CD4-positive, alpha-beta T cell treated with Interleukin-4 for 1 hour (primary cell): ENCODE measurements at regions not wholly inside any gene's neighbourhood (a gene's known extent, or its start where the extent isn't known, plus 50 kb on each side); places are given as distances from the start of the nearest gene placed in this dataset.
"Not testable (repeated sequence)": the region's sequence is repeated elsewhere in the genome, so short reads cannot be mapped to it uniquely, and the experiment has no call there.

Experiments
- DNase-seq, 2 donors: peaks; one replicate each; pipeline ENCODE4 v3.0.0-alpha.2; 2020 to 2022

GRCh38 chr5:127133071-127133470 is 59.8 kb upstream of the C5orf63 start:
- DNase-seq = no peak

DNA sequence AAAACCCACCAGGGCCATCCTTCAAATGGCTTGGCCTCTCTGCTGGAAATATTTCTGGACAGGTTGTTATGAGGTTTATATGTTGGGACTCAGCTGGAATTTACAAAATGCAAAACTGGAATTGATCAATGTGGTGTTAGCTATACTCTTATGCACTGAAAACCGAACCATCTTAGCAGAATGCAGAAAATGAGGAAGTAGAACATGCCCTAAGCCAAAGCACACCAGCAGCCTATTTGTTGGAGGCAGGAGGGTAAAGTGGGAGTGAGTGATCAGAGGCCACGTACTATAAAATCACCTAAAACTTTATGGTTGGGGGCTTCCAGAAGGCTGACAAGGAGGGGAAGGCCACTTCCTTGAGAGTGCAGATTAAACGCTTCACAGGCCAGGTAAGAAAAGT is 63.6 kb upstream of the C5orf63 start:
- DNase-seq = no peak

DNA sequence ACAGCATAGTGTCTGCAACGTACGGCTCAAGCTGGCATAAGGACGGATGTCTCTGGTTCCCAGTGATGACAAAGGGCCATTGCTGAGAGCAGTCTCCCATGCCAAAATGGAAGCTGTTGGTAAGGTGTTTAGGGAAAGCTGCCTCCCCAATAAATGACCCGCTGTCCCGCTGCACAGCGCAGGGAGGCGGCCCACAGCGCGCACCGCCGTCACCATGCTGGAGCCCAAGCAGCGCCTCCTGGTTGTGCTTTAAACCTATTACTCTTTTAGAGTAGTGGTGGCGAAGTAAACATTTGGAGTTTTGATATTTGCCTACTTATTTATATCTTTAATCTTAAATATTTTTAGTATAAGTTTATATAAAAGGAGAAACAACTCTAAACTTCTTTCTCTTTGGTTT is 70.4 kb upstream of the C5orf63 start:
- no peak for DNase-seq

GRCh38 chr5:127153031-127153430 is 79.7 kb upstream of the C5orf63 start:
- no peak for DNase-seq

- no peak for DNase-seq
Observed at GRCh38 chr5:127153521-127153920, 80.2 kb upstream of the C5orf63 start.

DNA sequence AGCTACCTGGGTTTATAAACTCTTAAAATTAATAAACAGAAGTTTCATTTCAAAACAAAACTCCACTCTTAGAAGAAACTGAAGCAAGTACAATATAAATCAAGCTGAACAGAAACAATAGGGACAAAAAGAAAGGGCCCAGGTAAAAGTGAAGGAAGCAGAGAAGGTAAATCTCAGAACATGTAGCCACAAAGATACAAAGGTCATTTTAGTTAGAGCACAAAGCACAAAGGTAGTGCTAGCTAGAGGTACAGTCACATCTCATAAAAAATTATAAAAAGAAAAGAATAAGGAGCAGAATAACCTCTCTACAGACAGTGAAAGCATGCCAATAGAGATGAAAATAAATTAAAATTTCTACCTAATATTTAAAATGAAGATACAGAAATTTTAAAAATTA is 90.4 kb upstream of the C5orf63 start:
- DNase-seq = no peak

GRCh38 chr5:127170918-127171600 is 97.8 kb upstream of the C5orf63 start:
- no peak for DNase-seq

GRCh38 chr5:127176769-127177168 is 103.5 kb upstream of the C5orf63 start:
- no peak for DNase-seq

DNA sequence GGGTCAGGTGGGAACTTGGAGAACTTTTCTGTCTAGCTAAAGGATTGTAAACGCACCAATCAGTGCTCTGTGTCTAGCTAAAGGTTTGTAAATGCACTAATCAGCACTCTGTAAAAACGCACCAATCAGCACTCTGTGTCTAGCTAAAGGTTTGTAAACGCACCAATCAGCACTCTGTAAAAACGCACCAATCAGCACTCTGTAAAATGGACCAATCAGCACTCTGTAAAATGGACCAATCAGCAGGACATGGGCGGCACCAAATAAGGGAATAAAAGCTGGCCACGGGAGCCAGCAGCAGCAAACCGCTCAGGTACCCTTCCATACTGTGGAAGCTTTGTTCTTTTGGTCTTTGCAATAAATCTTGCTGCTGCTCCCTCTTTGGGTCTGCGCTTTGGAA is 108.0 kb upstream of the MEGF10 start:
- DNase-seq = not testable (repeated sequence)

DNA sequence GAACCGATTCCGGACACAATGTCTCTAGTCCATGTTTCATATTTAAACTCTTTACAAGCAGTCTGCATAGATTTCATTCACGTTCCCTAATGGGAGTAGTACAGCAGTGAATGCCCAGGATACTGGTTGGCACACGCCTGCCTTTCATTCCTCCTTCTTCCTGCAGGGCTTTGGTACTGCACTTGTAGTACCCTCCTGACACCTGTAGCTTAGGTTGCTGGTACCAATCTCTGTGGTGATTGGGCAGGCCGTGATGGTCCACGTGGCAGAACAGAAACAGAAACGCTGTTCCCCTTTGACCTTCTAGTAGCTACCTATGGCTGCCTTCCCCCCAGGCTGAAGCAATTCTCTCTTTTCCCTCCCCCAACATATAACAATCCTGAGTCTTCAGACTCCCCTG is 107.3 kb upstream of the MEGF10 start:
- no peak for DNase-seq

- DNase-seq = no peak
Observed at GRCh38 chr5:127184851-127185250, 105.7 kb upstream of the MEGF10 start.

DNA sequence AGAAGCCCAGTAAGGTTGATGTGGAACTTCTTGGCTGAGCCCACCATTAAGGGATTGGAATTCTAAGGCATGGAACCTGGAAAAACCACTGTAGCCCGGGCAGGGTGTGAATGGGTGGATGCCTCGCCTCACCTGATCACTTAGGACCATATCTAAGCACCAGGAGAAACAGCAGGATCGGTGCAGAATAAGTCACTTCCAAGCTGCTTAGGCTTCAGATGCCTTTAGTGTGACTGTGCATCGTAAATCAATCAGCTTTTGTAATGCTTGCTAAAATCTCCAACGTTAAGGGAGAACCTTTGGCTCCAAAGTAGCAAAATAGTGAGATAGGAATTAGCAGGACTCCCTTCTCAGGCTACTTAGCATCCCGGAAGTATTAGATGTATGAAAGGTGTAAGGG is 103.9 kb upstream of the MEGF10 start:
- DNase-seq = no peak

GRCh38 chr5:127187706-127188105 is 102.9 kb upstream of the MEGF10 start:
- no peak for DNase-seq

DNA sequence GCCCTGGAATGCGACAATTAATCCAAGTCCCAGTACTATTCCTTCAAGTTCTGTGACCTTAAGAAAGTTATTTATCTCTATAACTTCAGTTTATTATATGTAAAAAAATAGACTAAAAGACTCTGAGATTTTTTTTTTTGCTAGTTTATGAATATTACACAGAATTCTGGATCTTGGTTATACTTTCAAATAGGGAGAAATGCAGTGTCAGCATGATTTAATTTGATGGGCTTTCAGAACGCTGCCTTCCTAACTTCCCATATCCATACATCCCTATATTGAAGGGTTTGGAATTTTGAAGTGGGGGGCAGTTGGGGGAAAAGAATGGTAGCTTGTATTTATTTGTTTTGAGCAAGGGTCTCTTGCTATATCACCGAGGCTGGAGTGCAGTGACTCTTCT is 98.4 kb upstream of the MEGF10 start:
- DNase-seq = no peak

GRCh38 chr5:127192836-127193338 is 97.7 kb upstream of the MEGF10 start:
- no peak for DNase-seq

- DNase-seq = no peak
Observed at GRCh38 chr5:127196042-127196441, 94.6 kb upstream of the MEGF10 start.

GRCh38 chr5:127197402-127198167 is 93.0 kb upstream of the MEGF10 start:
- not testable (repeated sequence) for DNase-seq

DNA sequence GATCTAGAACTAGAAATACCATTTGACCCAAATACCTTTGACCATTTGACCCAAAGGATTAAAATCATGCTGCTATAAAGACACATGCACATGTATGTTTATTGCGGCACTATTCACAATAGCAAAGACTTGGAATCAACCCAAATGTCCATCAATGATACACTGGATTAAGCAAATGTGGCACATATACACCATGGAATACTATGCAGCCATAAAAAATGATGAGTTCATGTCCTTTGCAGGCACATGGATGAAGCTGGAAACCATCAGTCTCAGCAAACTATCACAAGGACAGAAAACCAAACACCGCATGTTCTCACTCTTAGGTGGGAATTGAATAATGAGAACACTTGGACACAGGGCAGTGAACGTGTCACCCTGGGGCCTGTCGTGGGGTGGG is 87.9 kb upstream of the MEGF10 start:
- not testable (repeated sequence) for DNase-seq

DNA sequence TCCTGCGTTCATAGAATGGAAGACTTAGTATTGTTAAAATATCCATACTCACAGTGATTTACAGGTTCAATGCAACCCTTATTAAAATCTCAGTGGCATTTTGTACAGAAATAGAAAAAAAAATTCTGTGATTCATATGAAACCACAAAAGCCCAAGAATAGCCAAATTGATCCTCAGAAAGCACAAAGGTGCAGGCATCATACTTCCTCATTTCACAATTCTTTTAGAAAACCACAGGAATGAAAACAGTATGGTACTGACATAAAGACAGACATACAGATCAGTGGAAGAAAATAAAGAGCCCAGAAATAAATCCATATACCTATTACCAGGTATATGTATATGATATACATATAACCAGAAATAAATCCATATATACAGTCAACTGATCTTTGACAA is 86.8 kb upstream of the MEGF10 start:
- DNase-seq = no peak

DNA sequence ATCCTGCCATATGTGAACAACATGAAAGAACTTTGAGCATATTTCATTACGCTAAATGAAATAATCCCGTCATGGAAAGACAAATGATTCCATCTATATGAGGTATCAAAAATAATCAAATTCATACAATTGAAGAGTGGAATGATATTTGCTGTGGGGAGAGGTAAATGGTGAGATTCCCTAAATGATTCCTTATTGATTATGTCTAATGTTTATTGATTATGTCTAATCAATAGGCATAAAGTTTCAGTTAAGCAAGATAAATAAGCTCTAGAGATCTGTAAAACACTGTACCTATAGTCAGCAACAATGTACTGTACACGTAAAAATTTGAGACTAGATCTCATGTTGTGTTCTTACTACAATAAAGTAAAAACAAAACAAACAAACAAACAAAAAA is 85.4 kb upstream of the MEGF10 start:
- no peak for DNase-seq

GRCh38 chr5:127206320-127207113 is 84.1 kb upstream of the MEGF10 start:
- no peak for DNase-seq

DNA sequence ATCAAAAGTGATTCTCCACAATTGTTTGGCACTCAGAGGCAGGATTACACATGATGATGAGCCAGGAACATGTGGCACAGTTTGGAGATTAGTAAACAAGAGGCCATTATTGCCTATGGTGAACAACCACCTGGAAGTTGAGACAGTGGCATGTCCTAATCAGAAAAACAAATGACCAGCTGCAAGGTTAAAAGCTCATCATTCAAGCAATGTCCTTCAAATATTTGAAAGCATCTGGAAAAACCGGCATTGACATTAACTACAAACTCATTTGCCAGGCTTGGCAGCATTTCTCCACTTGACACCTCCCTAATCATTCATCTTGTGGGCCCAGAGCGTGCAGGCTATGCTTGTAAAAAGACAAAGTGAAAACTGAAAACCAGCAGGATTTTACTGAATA is 80.6 kb upstream of the MEGF10 start:
- DNase-seq = no peak

GRCh38 chr5:127213231-127213630 is 77.4 kb upstream of the MEGF10 start:
- no peak for DNase-seq

GRCh38 chr5:127216143-127216542 is 74.5 kb upstream of the MEGF10 start:
- no peak for DNase-seq
